SK-N-SH (cell line): ENCODE measurements at regions not wholly inside any gene's neighbourhood (a gene's known extent, or its start where the extent isn't known, plus 50 kb on each side); places are given as distances from the start of the nearest gene placed in this dataset.

ENCODE experiments used
- CTCF ChIA-PET: fragments of 300-600, 350-600 bp; formaldehyde crosslinking; extraction: SDS; loops from one replicate; lab custom pipeline; 2021; lab: Yijun Ruan, JAX
- POLR2A ChIA-PET: fragments of 350-600 bp; sonication (Branson Sonifier 250); formaldehyde crosslinking; extraction: SDS; loops from one replicate; lab custom pipeline; 2020; ENCODE audit warnings: antibody characterized with exemption, inconsistent platforms; lab: Yijun Ruan, JAX
- DNase-seq: peaks from one replicate; pipeline ENCODE4 v3.0.0; 2012
- H2AFZ ChIP-seq: fragments of 200-600 bp; sonication (generic); 2 replicates; pipeline ENCODE4 v1.8.1; 2016; ENCODE audit warnings: antibody characterized with exemption, mild to moderate bottlenecking, low read depth
- H3F3A ChIP-seq: fragments of 200-600 bp; sonication (generic); replicated peaks from 2 replicates; pipeline ENCODE3; 2016; ENCODE audit warnings: antibody characterized with exemption, mild to moderate bottlenecking; ENCODE audit not compliant: insufficient read depth
- H3K27ac ChIP-seq, 2 experiments: fragments of 200-500 bp in 1 of 2; fragments of 200-600 bp in 1 of 2; sonication (Bioruptor generic) in 1 of 2; sonication (generic), shearing (Covaris generic) in 1 of 2; 2 replicates each; pipeline versions ENCODE4 v1.5.1 to v1.6.1; 2014 to 2016; ENCODE audit warnings: low read depth in 2 of 2, inconsistent platforms in 1 of 2, low read length in 1 of 2, mild to moderate bottlenecking in 1 of 2, mixed read lengths in 1 of 2
- H3K27me3 ChIP-seq: fragments of 200-600 bp; sonication (generic), shearing (Covaris generic); 2 replicates; pipeline ENCODE4 v1.6.1; 2016; ENCODE audit warnings: mixed run types; ENCODE audit not compliant: insufficient read depth
- H3K36me3 ChIP-seq, 2 experiments: fragments of 200-500 bp in 1 of 2; fragments of 200-600 bp in 1 of 2; sonication (Bioruptor generic) in 1 of 2; sonication (generic) in 1 of 2; replicated peaks in 1 of 2; 2 replicates each; pipeline versions ENCODE3 to v1.5.1; 2014 to 2016; ENCODE audit warnings: low read length in 1 of 2, mild to moderate bottlenecking in 1 of 2; ENCODE audit not compliant: insufficient read depth in 2 of 2, control insufficient read depth in 1 of 2
- H3K4me1 ChIP-seq, 2 experiments: fragments of 200-500 bp in 1 of 2; fragments of 200-600 bp in 1 of 2; sonication (Bioruptor generic) in 1 of 2; sonication (generic), shearing (Covaris generic) in 1 of 2; 2 replicates each; pipeline versions ENCODE4 v1.5.1 to v1.6.1; 2014 to 2016; ENCODE audit warnings: low read depth in 1 of 2, low read length in 1 of 2, mixed run types in 1 of 2; ENCODE audit not compliant: insufficient read depth in 2 of 2, control insufficient read depth in 1 of 2
- H3K4me2 ChIP-seq: fragments of 200-600 bp; sonication (generic), shearing (Covaris generic); 2 replicates; pipeline ENCODE4 v1.6.1; 2017; ENCODE audit warnings: mixed run types
- H3K4me3 ChIP-seq, 2 experiments: fragments of 200-500 bp in 1 of 2; fragments of 200-600 bp in 1 of 2; sonication (Bioruptor generic) in 1 of 2; sonication (generic), shearing (Covaris generic) in 1 of 2; 2 replicates each; pipeline versions ENCODE4 v1.5.1 to v1.8.1; 2014 to 2016; ENCODE audit warnings: low read depth in 2 of 2, inconsistent platforms in 1 of 2, low read length in 1 of 2, mild to moderate bottlenecking in 1 of 2, mixed read lengths in 1 of 2, moderate library complexity in 1 of 2
- H3K79me2 ChIP-seq: fragments of 200-600 bp; sonication (generic); 2 replicates; pipeline ENCODE4 v1.8.1; 2017; ENCODE audit warnings: mild to moderate bottlenecking; ENCODE audit not compliant: insufficient read depth
- H3K9ac ChIP-seq: fragments of 200-600 bp; sonication (generic); 2 replicates; pipeline ENCODE4 v1.6.1; 2017; ENCODE audit warnings: mixed run types
- H3K9me2 ChIP-seq: fragments of 200-600 bp; sonication (generic); 2 replicates; pipeline ENCODE4 v1.6.1; 2017; ENCODE audit warnings: mixed run types
- H3K9me3 ChIP-seq: fragments of 200-600 bp; sonication (generic); 2 replicates; pipeline ENCODE4 v1.6.1; 2017; ENCODE audit warnings: mixed run types, mild to moderate bottlenecking, moderate library complexity
- H4K20me1 ChIP-seq: fragments of 200-600 bp; sonication (generic); 2 replicates; pipeline ENCODE4 v1.6.1; 2017; ENCODE audit warnings: mild to moderate bottlenecking, mixed run types; ENCODE audit not compliant: insufficient read depth
- ELF1 ChIP-seq: IDR thresholded peaks from 2 replicates; pipeline ENCODE4 v1.4.0; 2012
- EZH2phosphoT487 ChIP-seq: fragments of 200-600 bp; sonication (generic); IDR thresholded peaks from 2 replicates; pipeline ENCODE4 v1.6.1; 2017; ENCODE audit warnings: low read depth, mixed run types, mild to moderate bottlenecking, antibody characterized with exemption, moderate library complexity, borderline replicate concordance
- FOXJ3 ChIP-seq: sonication (generic); formaldehyde crosslinking; IDR thresholded peaks from 2 replicates; pipeline ENCODE4 v1.5.1; 2020; ENCODE audit warnings: mild to moderate bottlenecking, missing genetic modification reagents
- GABPA ChIP-seq: IDR thresholded peaks from 2 replicates; pipeline ENCODE4 v1.4.0; 2012; ENCODE audit warnings: low read depth, mild to moderate bottlenecking
- GATA2 ChIP-seq: sonication (generic); formaldehyde crosslinking; IDR thresholded peaks from 2 replicates; pipeline ENCODE4 v1.5.0; 2020; ENCODE audit warnings: mild to moderate bottlenecking, missing genetic modification reagents
- JUND ChIP-seq: IDR thresholded peaks from 2 replicates; pipeline ENCODE4 v1.4.0; 2012
- MEF2A ChIP-seq: IDR thresholded peaks from 2 replicates; pipeline ENCODE4 v1.4.0; 2012; ENCODE audit warnings: low read depth, borderline replicate concordance
- NFIC ChIP-seq: IDR thresholded peaks from 2 replicates; pipeline ENCODE4 v1.4.0; 2012; ENCODE audit warnings: borderline replicate concordance
- NRF1 ChIP-seq: IDR thresholded peaks from 2 replicates; pipeline ENCODE4 v1.6.1; 2012; ENCODE audit warnings: low read depth, mild to moderate bottlenecking, low read length
- REST ChIP-seq: IDR thresholded peaks from 2 replicates; pipeline ENCODE4 v1.6.1; 2012; ENCODE audit warnings: mild to moderate bottlenecking, low read depth, low read length, moderate library complexity
- RFX5 ChIP-seq: IDR thresholded peaks from 2 replicates; pipeline ENCODE4 v1.6.1; 2012; ENCODE audit warnings: mild to moderate bottlenecking, improper control_type of control experiment, low read length
- SMC3 ChIP-seq: IDR thresholded peaks from 2 replicates; pipeline ENCODE4 v1.6.1; 2012; ENCODE audit warnings: low read depth, low read length, improper control_type of control experiment
- TAF1 ChIP-seq: IDR thresholded peaks from 2 replicates; pipeline ENCODE4 v1.6.1; 2012; ENCODE audit warnings: low read depth, mild to moderate bottlenecking, low read length, moderate library complexity, borderline replicate concordance
- WGBS: methylation state at CpG from one replicate; pipeline ENCODE4 v1.1.6; 2017; ENCODE audit warnings: low lambda C conversion rate; 5-methylcytosine and 5-hydroxymethylcytosine counted together
- TF ChIP-seq, protein P1 (sequence below): IDR thresholded peaks from 2 replicates; pipeline ENCODE4 v1.4.0; 2012; ENCODE audit warnings: low read depth, borderline replicate concordance
- TF ChIP-seq, protein P2 (sequence below): IDR thresholded peaks from 2 replicates; pipeline ENCODE4; 2012

GRCh38 chr5:168014433-168015123, 276.9 kb upstream of the WWC1 start:
- Histone ChIP-seq H4K20me1 (no peaks in the 10 kb centered on the region), H3K27me3 (no peaks in the 10 kb centered on the region), H2AFZ (no peak overlapping the region), H3K27ac (no peak overlapping the region), H3K9me2 (no peaks in the 10 kb centered on the region), H3K9me3 (no peaks in the 10 kb centered on the region), H3F3A (no peaks in the 10 kb centered on the region), H3K9ac (no peak overlapping the region), H3K36me3 (no peaks in the 10 kb centered on the region), H3K79me2 (no peaks in the 10 kb centered on the region), H3K4me1 (no peaks in the 10 kb centered on the region; a peak in 1 of 4 replicates), H3K4me2 (no peak overlapping the region), H3K4me3 (no peak overlapping the region)
- 46% methylated on average over 3 of the region's 5 CpGs for WGBS
- DNase-seq, result no peak
- ChIA-PET CTCF (interaction anchor here (0.6 to 4.2 kb wide), 6 partner anchors 18 to 439 kb away, joined by 3 to 14 read pairs (median 4); no protein-coding TSS in a partner anchor), POLR2A (no interaction called here)
- TF ChIP-seq TAF1, result no peak
- no peak for TF ChIP-seq GATA2 (CRISPR knock-in tag)
- TF ChIP-seq, protein P1, sequence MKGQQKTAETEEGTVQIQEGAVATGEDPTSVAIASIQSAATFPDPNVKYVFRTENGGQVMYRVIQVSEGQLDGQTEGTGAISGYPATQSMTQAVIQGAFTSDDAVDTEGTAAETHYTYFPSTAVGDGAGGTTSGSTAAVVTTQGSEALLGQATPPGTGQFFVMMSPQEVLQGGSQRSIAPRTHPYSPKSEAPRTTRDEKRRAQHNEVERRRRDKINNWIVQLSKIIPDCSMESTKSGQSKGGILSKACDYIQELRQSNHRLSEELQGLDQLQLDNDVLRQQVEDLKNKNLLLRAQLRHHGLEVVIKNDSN, result no peak
- no peak for TF ChIP-seq RFX5
- no peak for TF ChIP-seq NRF1
- TF ChIP-seq FOXJ3 (CRISPR knock-in tag), result no peak
- TF ChIP-seq REST, result no peak
- TF ChIP-seq NFIC, result no peak
- no peak for TF ChIP-seq SMC3
- TF ChIP-seq JUND, result no peak

DNA sequence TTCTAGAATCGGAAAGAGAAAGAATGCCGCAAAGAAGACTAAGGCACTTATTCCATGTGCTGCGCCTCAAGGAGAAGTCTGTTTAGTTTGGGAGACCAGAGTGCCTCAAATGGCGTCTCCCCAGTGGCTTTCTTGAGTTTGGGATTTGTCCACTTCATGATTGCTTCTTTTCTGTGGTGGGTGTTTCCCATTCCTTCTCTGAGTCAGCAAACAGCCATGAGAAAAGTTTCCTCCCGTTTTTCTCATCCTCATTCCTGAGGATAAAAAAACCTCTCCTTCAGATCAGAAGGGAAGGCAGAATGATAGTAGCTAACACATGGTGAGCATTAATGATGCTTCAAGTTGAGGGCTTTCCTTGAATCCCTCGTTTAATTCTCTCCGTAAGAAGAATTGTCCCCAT, 275.9 kb upstream of the WWC1 start:
- Histone ChIP-seq H3K4me1 (no peaks in the 10 kb centered on the region; a peak in 2 of 4 replicates), H3K27ac (no peak overlapping the region), H3K79me2 (no peaks in the 10 kb centered on the region), H3K9ac (no peak overlapping the region), H4K20me1 (no peaks in the 10 kb centered on the region), H2AFZ (peak overlapping the region; percentile 13; the same call in 1 of the 2 replicates), H3F3A (no peaks in the 10 kb centered on the region), H3K4me3 (no peak overlapping the region), H3K27me3 (no peaks in the 10 kb centered on the region), H3K4me2 (no peak overlapping the region), H3K36me3 (no peaks in the 10 kb centered on the region), H3K9me2 (no peaks in the 10 kb centered on the region)
- ChIA-PET POLR2A (interaction anchor here (0.5 kb wide), 1 partner anchor 424 kb away, joined by 3 read pairs; no protein-coding TSS in a partner anchor), CTCF (interaction anchor here (0.6 to 4.2 kb wide), 6 partner anchors 9 to 440 kb away, joined by 3 to 14 read pairs (median 4); no protein-coding TSS in a partner anchor)
- TF ChIP-seq ELF1, result no peak
- no peak for TF ChIP-seq MEF2A
- TF ChIP-seq GABPA, result no peak
- TF ChIP-seq, protein P2, sequence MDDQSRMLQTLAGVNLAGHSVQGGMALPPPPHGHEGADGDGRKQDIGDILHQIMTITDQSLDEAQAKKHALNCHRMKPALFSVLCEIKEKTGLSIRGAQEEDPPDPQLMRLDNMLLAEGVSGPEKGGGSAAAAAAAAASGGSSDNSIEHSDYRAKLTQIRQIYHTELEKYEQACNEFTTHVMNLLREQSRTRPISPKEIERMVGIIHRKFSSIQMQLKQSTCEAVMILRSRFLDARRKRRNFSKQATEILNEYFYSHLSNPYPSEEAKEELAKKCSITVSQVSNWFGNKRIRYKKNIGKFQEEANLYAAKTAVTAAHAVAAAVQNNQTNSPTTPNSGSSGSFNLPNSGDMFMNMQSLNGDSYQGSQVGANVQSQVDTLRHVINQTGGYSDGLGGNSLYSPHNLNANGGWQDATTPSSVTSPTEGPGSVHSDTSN, result no peak
- TF ChIP-seq EZH2phosphoT487, result no peak
- no peak for TF ChIP-seq NFIC
- TF ChIP-seq, all 33 proteins: peak for 0
- H3K9me3 ChIP-seq, result no peaks in the 10 kb centered on the region
- no peak for DNase-seq
- 58% methylated on average over 7 of the region's 7 CpGs for WGBS
